ENCODE measurements at regions not wholly inside any gene's neighbourhood (a gene's known extent, or its start where the extent isn't known, plus 50 kb on each side); places are given as distances from the start of the nearest gene placed in this dataset.

DNA sequence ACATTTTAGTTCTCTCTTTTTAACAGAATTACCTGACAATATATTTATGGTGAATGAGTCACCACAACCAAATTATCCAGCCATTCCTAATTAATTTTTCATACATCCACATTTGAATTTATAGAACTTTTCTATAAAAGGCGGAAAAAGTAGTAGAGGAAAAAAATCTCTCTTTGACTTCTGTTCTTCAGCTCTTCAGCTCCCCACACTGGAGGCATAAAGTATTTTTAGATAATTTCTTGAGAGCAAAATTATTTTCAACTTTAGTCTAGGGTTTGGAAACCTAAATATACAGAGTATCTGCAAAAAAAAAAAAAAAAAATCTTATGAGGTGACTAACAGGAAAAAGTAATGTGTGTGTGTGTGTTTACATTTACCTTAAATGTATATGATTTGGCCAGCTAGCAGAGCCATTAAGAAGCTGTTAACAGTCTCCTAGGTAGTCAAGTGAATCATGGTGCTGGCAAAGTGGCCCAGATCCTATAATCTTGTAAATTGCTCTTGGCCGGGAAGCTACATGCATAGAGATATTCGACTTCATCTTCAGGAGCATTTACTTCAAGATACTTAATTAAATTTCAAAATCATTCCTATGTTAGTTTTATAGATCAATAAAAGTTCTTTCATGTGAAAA lies 383.1 kb upstream of the STEAP1 start:
- POLR2A ChIA-PET = no interaction called here
- ATAC-seq (ENCODE audit: low read depth) (no peak), DNase-seq (no peak)
- no peaks in the 10 kb centered on the region for H3K9me3 Mint-ChIP-seq
- no peaks in the 10 kb centered on the region for H3K36me3 Mint-ChIP-seq (ENCODE audit: low read depth)
- TF ChIP-seq, protein P1, sequence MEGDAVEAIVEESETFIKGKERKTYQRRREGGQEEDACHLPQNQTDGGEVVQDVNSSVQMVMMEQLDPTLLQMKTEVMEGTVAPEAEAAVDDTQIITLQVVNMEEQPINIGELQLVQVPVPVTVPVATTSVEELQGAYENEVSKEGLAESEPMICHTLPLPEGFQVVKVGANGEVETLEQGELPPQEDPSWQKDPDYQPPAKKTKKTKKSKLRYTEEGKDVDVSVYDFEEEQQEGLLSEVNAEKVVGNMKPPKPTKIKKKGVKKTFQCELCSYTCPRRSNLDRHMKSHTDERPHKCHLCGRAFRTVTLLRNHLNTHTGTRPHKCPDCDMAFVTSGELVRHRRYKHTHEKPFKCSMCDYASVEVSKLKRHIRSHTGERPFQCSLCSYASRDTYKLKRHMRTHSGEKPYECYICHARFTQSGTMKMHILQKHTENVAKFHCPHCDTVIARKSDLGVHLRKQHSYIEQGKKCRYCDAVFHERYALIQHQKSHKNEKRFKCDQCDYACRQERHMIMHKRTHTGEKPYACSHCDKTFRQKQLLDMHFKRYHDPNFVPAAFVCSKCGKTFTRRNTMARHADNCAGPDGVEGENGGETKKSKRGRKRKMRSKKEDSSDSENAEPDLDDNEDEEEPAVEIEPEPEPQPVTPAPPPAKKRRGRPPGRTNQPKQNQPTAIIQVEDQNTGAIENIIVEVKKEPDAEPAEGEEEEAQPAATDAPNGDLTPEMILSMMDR (IDR thresholded peaks at IDR 0.05) = no peak
- intact Hi-C loops (cut with micrococcal nuclease) = no loop called here
- CTCF ChIA-PET = no interaction called here
- no peaks in the 10 kb centered on the region for H3K4me1 Mint-ChIP-seq
- H3K27me3 Mint-ChIP-seq = no peaks in the 10 kb centered on the region
- no peak overlapping the region for H3K4me3 Mint-ChIP-seq
- H3K27ac Mint-ChIP-seq = no peak overlapping the region

DNA sequence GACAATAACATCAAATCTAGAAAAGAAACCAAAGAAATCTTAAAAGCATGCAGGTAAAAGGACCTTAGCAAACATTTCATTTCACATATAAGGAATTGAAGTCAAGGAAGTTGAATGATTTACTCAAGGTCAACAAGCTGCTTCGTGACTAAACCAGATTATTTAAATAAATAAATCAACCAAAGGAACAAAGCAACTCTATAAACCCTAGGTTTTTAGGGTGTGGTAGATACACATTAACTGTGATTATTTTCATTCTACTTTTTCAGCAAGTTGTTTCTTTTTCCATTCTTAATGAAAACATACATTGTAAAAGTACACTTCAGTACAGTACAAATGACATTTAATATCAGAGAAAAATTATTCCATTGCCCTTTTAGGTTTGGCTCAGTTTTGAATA lies 382.0 kb upstream of the STEAP1 start:
- no peak for DNase-seq
- H3K36me3 Mint-ChIP-seq (ENCODE audit: low read depth) = no peaks in the 10 kb centered on the region
- ChIA-PET CTCF (no interaction called here), POLR2A (no interaction called here)
- H3K27ac Mint-ChIP-seq = no peak overlapping the region
- TF ChIP-seq, protein P1 (IDR thresholded peaks at IDR 0.05) = no peak
- H3K4me1 Mint-ChIP-seq = no peaks in the 10 kb centered on the region
- no peaks in the 10 kb centered on the region for H3K27me3 Mint-ChIP-seq
- no peak overlapping the region for H3K4me3 Mint-ChIP-seq
- intact Hi-C loops (cut with micrococcal nuclease) = no loop called here
- no peaks in the 10 kb centered on the region for H3K9me3 Mint-ChIP-seq
- ATAC-seq (ENCODE audit: low read depth) = no peak

DNA sequence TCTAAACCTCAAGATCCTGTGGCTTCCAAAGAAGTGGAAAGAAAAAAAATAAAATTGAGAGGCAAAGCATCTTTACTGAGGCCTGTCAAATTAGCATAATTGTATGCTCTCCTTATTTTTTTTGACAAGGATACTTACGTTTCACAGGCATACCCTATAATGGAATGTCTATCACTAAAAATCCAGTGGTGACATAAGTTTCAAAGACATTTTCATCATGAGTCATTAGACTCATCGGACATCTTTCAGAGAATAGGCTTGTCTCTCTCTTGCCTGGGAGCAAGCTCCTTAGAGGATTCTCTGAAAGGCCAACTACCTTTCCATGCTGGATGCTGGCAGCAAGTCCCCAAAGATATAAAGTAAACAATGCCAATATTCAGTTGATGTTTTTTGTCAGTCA lies 380.7 kb upstream of the STEAP1 start:
- no peak for DNase-seq
- H3K4me1 Mint-ChIP-seq = no peaks in the 10 kb centered on the region
- no peak for ATAC-seq (ENCODE audit: low read depth)
- TF ChIP-seq, protein P1 (IDR thresholded peaks at IDR 0.05) = no peak
- no peak overlapping the region for H3K27ac Mint-ChIP-seq
- no peaks in the 10 kb centered on the region for H3K36me3 Mint-ChIP-seq (ENCODE audit: low read depth)
- no peak overlapping the region for H3K4me3 Mint-ChIP-seq
- intact Hi-C loops (cut with micrococcal nuclease) = no loop called here
- H3K27me3 Mint-ChIP-seq = no peaks in the 10 kb centered on the region
- ChIA-PET CTCF (no interaction called here), POLR2A (no interaction called here)
- no peaks in the 10 kb centered on the region for H3K9me3 Mint-ChIP-seq

- TF ChIP-seq, protein P1 (IDR thresholded peaks at IDR 0.05) = no peak
- Mint-ChIP-seq H3K36me3 (ENCODE audit: low read depth) (no peaks in the 10 kb centered on the region), H3K27me3 (no peaks in the 10 kb centered on the region), H3K4me3 (no peak overlapping the region), H3K4me1 (no peaks in the 10 kb centered on the region), H3K27ac (no peak overlapping the region), H3K9me3 (peaks cover 4% of the 10 kb centered on the region)
- no peak for DNase-seq
- ATAC-seq (ENCODE audit: low read depth) = no peak
- ChIA-PET POLR2A (no interaction called here), CTCF (no interaction called here)
- intact Hi-C loops (cut with micrococcal nuclease) = no loop called here
Observed at GRCh38 chr7:89775459-89775858, 378.8 kb upstream of the STEAP1 start.

DNA sequence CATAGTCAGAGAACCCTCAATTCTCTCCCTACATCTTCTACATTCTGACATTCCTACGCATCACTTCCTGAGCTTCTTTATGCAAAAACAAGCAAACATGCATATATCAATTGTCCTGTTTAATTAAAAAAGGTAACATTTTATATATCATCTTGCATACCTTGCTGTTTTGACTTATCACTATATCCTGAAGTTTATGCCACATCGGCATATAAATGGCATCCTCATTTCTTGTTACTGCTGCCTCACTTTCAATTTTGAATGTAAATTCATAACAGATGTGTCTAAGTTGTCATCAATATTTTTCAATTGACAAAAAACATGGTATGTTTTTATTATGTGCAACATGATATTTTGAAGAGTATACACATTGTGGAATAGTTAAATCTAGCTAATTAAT lies 377.3 kb upstream of the STEAP1 start:
- ATAC-seq (ENCODE audit: low read depth) (no peak), DNase-seq (no peak)
- intact Hi-C loops (cut with micrococcal nuclease) = no loop called here
- no peaks in the 10 kb centered on the region for H3K36me3 Mint-ChIP-seq (ENCODE audit: low read depth)
- ChIA-PET POLR2A (no interaction called here), CTCF (no interaction called here)
- no peaks in the 10 kb centered on the region for H3K4me1 Mint-ChIP-seq
- H3K9me3 Mint-ChIP-seq = peaks cover 4% of the 10 kb centered on the region
- no peaks in the 10 kb centered on the region for H3K27me3 Mint-ChIP-seq
- TF ChIP-seq, protein P1 (IDR thresholded peaks at IDR 0.05) = no peak
- H3K27ac Mint-ChIP-seq = no peak overlapping the region
- H3K4me3 Mint-ChIP-seq = no peak overlapping the region
